GM23338 (cell line): ENCODE measurements at regions not wholly inside any gene's neighbourhood (a gene's known extent, or its start where the extent isn't known, plus 50 kb on each side); places are given as distances from the start of the nearest gene placed in this dataset.

Source experiments
- ATAC-seq: fragments of 200-7000 bp; cut with Tn5 transposase; 3 replicates; pipeline ENCODE4 v1.9.1; 2020
- DNase-seq: peaks from one replicate; pipeline ENCODE4 v3.0.0-alpha.2; 2015; ENCODE audit warnings: low spot score
- H2AFZ ChIP-seq: fragments of 200-600 bp; sonication (generic); 2 replicates; pipeline ENCODE4 v1.8.0; 2016; ENCODE audit warnings: antibody characterized with exemption, mild to moderate bottlenecking, moderate library complexity
- H3F3A ChIP-seq: fragments of 200-600 bp; sonication (generic); replicated peaks from 2 replicates; pipeline ENCODE4 v1.8.0; 2017; ENCODE audit warnings: antibody characterized with exemption, mixed run types, low read depth
- H3K27ac ChIP-seq: fragments of 200-600 bp; sonication (generic); 2 replicates; pipeline ENCODE4 v1.6.1; 2016; ENCODE audit warnings: low read depth
- H3K27me3 ChIP-seq: fragments of 200-600 bp; sonication (generic); 2 replicates; pipeline ENCODE4 v1.8.0; 2016; ENCODE audit warnings: mild to moderate bottlenecking, mixed run types, moderate library complexity; ENCODE audit not compliant: insufficient read depth
- H3K36me3 ChIP-seq: fragments of 200-600 bp; sonication (generic); 2 replicates; pipeline ENCODE4 v1.8.0; 2016; ENCODE audit warnings: mild to moderate bottlenecking; ENCODE audit not compliant: insufficient read depth
- H3K4me1 ChIP-seq: fragments of 200-600 bp; sonication (generic); 2 replicates; pipeline ENCODE4 v1.8.0; 2016; ENCODE audit warnings: mild to moderate bottlenecking, moderate library complexity; ENCODE audit not compliant: insufficient read depth
- H3K4me2 ChIP-seq: fragments of 200-600 bp; sonication (generic); 2 replicates; pipeline ENCODE4 v1.7.1; 2017; ENCODE audit warnings: mixed run types
- H3K4me3 ChIP-seq: fragments of 200-600 bp; sonication (generic); 2 replicates; pipeline ENCODE4 v1.6.1; 2016; ENCODE audit warnings: mixed run types
- H3K79me2 ChIP-seq: fragments of 200-600 bp; sonication (generic); replicated peaks from 2 replicates; pipeline ENCODE4 v1.8.0; 2017; ENCODE audit warnings: mild to moderate bottlenecking; ENCODE audit not compliant: insufficient read depth
- H3K9me2 ChIP-seq: fragments of 200-600 bp; sonication (generic); 2 replicates; pipeline ENCODE4 v1.8.0; 2017; ENCODE audit not compliant: insufficient read depth
- H4K20me1 ChIP-seq: fragments of 200-600 bp; sonication (generic); replicated peaks from 2 replicates; pipeline ENCODE4 v1.8.0; 2017; ENCODE audit warnings: mild to moderate bottlenecking; ENCODE audit not compliant: insufficient read depth
- H3K27ac Mint-ChIP-seq: 2 replicates; pipeline ENCODE4 v1.8.0; 2020; ENCODE audit warnings: inconsistent platforms, mild to moderate bottlenecking, moderate library complexity, mixed read lengths
- H3K27me3 Mint-ChIP-seq: 3 replicates; pipeline ENCODE4 v1.8.0; 2022; ENCODE audit warnings: low read depth, mild to moderate bottlenecking, moderate library complexity, mixed read lengths, inconsistent platforms; ENCODE audit not compliant: insufficient read depth, poor library complexity
- H3K36me3 Mint-ChIP-seq: 3 replicates; pipeline ENCODE4 v1.8.0; 2021; ENCODE audit warnings: low read depth, mild to moderate bottlenecking, inconsistent platforms, moderate library complexity, mixed read lengths
- H3K4me1 Mint-ChIP-seq: 3 replicates; pipeline ENCODE4 v1.8.0; 2020; ENCODE audit warnings: mild to moderate bottlenecking, inconsistent platforms, mixed read lengths
- H3K4me3 Mint-ChIP-seq: 3 replicates; pipeline ENCODE4 v1.8.0; 2021; ENCODE audit warnings: moderate library complexity, mild to moderate bottlenecking, inconsistent platforms, mixed read lengths
- H3K9me3 Mint-ChIP-seq: 3 replicates; pipeline ENCODE4 v1.8.0; 2020; ENCODE audit warnings: moderate library complexity, mild to moderate bottlenecking, inconsistent platforms, mixed read lengths
- CREB1 ChIP-seq: fragments of 250-450 bp; sonication (Bioruptor Pico); IDR thresholded peaks from 2 replicates; pipeline ENCODE4 v1.5.0; 2020; ENCODE audit warnings: low read depth, mild to moderate bottlenecking, moderate library complexity
- EZH2 ChIP-seq: fragments of 200-600 bp; sonication (generic); IDR thresholded peaks from one replicate; pipeline ENCODE4 v1.8.0; 2017; ENCODE audit warnings: antibody characterized with exemption, mild to moderate bottlenecking, low read depth; ENCODE audit not compliant: unreplicated experiment
- EZH2phosphoT487 ChIP-seq: fragments of 200-600 bp; sonication (generic); IDR thresholded peaks from one replicate; pipeline ENCODE4 v1.8.1; 2018; ENCODE audit warnings: antibody characterized with exemption; ENCODE audit not compliant: unreplicated experiment
- STAT1 ChIP-seq: IDR thresholded peaks from one replicate; pipeline ENCODE4 v1.6.1; 2016; ENCODE audit warnings: antibody characterized with exemption; ENCODE audit not compliant: unreplicated experiment
- ZNF114 ChIP-seq: fragments of 250-450 bp; sonication (Bioruptor Pico); IDR thresholded peaks from 2 replicates; pipeline ENCODE4 v1.5.0; 2020; ENCODE audit warnings: mild to moderate bottlenecking, moderate library complexity
- TF ChIP-seq, protein P1 (sequence below), 2 experiments: fragments of 200-600 bp in 1 of 2; sonication (generic) in 1 of 2; conservative IDR thresholded peaks; 2 replicates each; pipeline versions ENCODE4 v1.5.1 to v1.6.1; 2016 to 2017; ENCODE audit warnings: antibody characterized with exemption in 2 of 2, low read depth in 2 of 2, mild to moderate bottlenecking in 2 of 2, moderate library complexity in 1 of 2
- TF ChIP-seq, protein P2 (sequence below): IDR thresholded peaks from one replicate; pipeline ENCODE4 v1.6.1; 2018; ENCODE audit warnings: antibody characterized with exemption; ENCODE audit not compliant: unreplicated experiment
- TF ChIP-seq, protein P3 (sequence below): IDR thresholded peaks from 2 replicates; pipeline ENCODE4 v1.6.1; 2016; ENCODE audit warnings: antibody characterized with exemption

DNA sequence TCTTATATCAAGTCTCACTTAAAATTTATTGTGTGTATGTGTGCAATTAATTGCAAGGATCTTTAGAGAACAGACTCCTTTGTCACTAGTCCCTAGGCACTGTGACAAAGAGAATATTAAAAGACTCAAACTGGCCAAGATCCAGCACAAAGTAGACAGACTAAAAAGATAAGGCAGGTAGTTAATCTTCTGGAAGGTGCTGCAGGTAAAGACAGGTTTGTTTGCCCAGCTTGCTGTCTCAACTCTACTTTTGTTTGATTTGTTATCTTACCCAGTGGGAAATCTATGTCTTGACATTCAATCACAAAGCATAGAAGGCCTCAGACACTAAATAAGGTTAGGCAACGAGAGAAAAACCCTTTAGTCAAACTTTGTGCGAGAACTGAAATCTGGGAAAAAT lies 807.9 kb upstream of the LRRN3 start (continued):
- TF ChIP-seq, protein P1, sequence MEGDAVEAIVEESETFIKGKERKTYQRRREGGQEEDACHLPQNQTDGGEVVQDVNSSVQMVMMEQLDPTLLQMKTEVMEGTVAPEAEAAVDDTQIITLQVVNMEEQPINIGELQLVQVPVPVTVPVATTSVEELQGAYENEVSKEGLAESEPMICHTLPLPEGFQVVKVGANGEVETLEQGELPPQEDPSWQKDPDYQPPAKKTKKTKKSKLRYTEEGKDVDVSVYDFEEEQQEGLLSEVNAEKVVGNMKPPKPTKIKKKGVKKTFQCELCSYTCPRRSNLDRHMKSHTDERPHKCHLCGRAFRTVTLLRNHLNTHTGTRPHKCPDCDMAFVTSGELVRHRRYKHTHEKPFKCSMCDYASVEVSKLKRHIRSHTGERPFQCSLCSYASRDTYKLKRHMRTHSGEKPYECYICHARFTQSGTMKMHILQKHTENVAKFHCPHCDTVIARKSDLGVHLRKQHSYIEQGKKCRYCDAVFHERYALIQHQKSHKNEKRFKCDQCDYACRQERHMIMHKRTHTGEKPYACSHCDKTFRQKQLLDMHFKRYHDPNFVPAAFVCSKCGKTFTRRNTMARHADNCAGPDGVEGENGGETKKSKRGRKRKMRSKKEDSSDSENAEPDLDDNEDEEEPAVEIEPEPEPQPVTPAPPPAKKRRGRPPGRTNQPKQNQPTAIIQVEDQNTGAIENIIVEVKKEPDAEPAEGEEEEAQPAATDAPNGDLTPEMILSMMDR (conservative IDR thresholded peaks at IDR 0.05; ENCODE audit: low read depth in 2 of 2): no peak
- no peak for TF ChIP-seq STAT1

DNA sequence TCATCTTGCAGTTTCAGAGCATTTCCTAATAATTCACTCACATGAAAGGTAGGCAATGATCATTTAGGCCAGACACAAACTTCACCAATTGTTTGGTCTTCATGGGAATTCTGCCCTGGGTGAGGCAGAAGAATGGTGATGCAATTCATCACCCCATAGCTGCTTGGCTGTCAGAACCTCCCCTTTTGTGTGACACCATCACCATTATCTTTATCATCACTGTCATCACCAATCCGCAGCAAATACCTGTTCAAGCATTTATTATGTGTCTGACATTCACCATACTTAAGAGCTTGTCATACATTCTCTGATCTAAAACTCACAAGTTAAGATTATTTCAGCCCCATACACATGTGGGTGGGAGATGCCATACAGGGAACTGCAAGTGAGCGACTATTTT lies 799.5 kb upstream of the LRRN3 start:
- no peak overlapping the region for H3K4me3 Mint-ChIP-seq
- no peak overlapping the region for H3K27ac Mint-ChIP-seq
- no peaks in the 10 kb centered on the region for H3K9me3 Mint-ChIP-seq
- no peak overlapping the region for H3K4me2 ChIP-seq
- H3K4me3 ChIP-seq: no peak overlapping the region
- no peak overlapping the region for H3K27ac ChIP-seq
- H2AFZ ChIP-seq: no peak overlapping the region
- H4K20me1 ChIP-seq: no peaks in the 10 kb centered on the region
- no peaks in the 10 kb centered on the region for H3K79me2 ChIP-seq
- no peaks in the 10 kb centered on the region for H3F3A ChIP-seq
- no peaks in the 10 kb centered on the region for H3K4me1 ChIP-seq
- TF ChIP-seq, protein P2, sequence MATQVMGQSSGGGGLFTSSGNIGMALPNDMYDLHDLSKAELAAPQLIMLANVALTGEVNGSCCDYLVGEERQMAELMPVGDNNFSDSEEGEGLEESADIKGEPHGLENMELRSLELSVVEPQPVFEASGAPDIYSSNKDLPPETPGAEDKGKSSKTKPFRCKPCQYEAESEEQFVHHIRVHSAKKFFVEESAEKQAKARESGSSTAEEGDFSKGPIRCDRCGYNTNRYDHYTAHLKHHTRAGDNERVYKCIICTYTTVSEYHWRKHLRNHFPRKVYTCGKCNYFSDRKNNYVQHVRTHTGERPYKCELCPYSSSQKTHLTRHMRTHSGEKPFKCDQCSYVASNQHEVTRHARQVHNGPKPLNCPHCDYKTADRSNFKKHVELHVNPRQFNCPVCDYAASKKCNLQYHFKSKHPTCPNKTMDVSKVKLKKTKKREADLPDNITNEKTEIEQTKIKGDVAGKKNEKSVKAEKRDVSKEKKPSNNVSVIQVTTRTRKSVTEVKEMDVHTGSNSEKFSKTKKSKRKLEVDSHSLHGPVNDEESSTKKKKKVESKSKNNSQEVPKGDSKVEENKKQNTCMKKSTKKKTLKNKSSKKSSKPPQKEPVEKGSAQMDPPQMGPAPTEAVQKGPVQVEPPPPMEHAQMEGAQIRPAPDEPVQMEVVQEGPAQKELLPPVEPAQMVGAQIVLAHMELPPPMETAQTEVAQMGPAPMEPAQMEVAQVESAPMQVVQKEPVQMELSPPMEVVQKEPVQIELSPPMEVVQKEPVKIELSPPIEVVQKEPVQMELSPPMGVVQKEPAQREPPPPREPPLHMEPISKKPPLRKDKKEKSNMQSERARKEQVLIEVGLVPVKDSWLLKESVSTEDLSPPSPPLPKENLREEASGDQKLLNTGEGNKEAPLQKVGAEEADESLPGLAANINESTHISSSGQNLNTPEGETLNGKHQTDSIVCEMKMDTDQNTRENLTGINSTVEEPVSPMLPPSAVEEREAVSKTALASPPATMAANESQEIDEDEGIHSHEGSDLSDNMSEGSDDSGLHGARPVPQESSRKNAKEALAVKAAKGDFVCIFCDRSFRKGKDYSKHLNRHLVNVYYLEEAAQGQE: no peak
- TF ChIP-seq, protein P3, sequence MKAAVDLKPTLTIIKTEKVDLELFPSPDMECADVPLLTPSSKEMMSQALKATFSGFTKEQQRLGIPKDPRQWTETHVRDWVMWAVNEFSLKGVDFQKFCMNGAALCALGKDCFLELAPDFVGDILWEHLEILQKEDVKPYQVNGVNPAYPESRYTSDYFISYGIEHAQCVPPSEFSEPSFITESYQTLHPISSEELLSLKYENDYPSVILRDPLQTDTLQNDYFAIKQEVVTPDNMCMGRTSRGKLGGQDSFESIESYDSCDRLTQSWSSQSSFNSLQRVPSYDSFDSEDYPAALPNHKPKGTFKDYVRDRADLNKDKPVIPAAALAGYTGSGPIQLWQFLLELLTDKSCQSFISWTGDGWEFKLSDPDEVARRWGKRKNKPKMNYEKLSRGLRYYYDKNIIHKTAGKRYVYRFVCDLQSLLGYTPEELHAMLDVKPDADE: no peak
- TF ChIP-seq EZH2phosphoT487: no peak
- TF ChIP-seq EZH2: no peak
- TF ChIP-seq, protein P1 (conservative IDR thresholded peaks at IDR 0.05; ENCODE audit: low read depth in 2 of 2): no peak
- no peak for TF ChIP-seq CREB1
- TF ChIP-seq ZNF114 (CRISPR knock-in tag): no peak
- no peaks in the 10 kb centered on the region for H3K36me3 Mint-ChIP-seq
- H3K27me3 ChIP-seq: no peaks in the 10 kb centered on the region
- no peaks in the 10 kb centered on the region for H3K36me3 ChIP-seq
- no peak for DNase-seq
- H3K27me3 Mint-ChIP-seq: no peaks in the 10 kb centered on the region
- H3K9me2 ChIP-seq: no peaks in the 10 kb centered on the region; the same call in 1 of the 2 replicates
- peaks cover 10% of the 10 kb centered on the region; the same call in 2 of the 3 replicates for H3K4me1 Mint-ChIP-seq
- no peak for ATAC-seq
